Liver (tissue), 8 donors: ENCODE measurements at regions not wholly inside any gene's neighbourhood (a gene's known extent, or its start where the extent isn't known, plus 50 kb on each side); places are given as distances from the start of the nearest gene placed in this dataset.

Experiments
- DNase-seq: peaks from one replicate; pipeline ENCODE4 v3.0.0-alpha.2; 2017; ENCODE audit warnings: low spot score
- H3K27ac ChIP-seq, 2 donors: one replicate each; pipeline ENCODE4 v1.7.0; 2013; ENCODE audit warnings: inconsistent platforms in 2 of 2, low read length in 2 of 2, control low read depth in 1 of 2, low read depth in 1 of 2, mild to moderate bottlenecking in 1 of 2
- H3K27me3 ChIP-seq, 4 donors: one replicate each; pipeline versions ENCODE4 v1.6.1 to v1.7.0; 2013; ENCODE audit warnings: low read length in 3 of 4, inconsistent platforms in 1 of 4, mild to moderate bottlenecking in 1 of 4, moderate library complexity in 1 of 4; ENCODE audit not compliant: control insufficient read depth in 4 of 4, insufficient read depth in 4 of 4
- H3K36me3 ChIP-seq, 4 donors: one replicate each; pipeline versions ENCODE4 v1.6.1 to v1.7.0; 2013; ENCODE audit warnings: low read length in 3 of 4, mild to moderate bottlenecking in 3 of 4, low read depth in 1 of 4, moderate library complexity in 1 of 4; ENCODE audit not compliant: control insufficient read depth in 4 of 4, insufficient read depth in 3 of 4
- H3K4me1 ChIP-seq, 4 donors: one replicate each; pipeline versions ENCODE4 v1.6.1 to v1.7.0; 2013; ENCODE audit warnings: low read length in 3 of 4, mild to moderate bottlenecking in 3 of 4, moderate library complexity in 1 of 4; ENCODE audit not compliant: control insufficient read depth in 4 of 4, insufficient read depth in 4 of 4
- H3K4me3 ChIP-seq, 3 donors: one replicate each; pipeline versions ENCODE4 v1.6.1 to v1.7.0; 2013; ENCODE audit warnings: low read length in 3 of 3, control low read depth in 1 of 3, low read depth in 1 of 3, mild to moderate bottlenecking in 1 of 3
- H3K9ac ChIP-seq, 2 donors: one replicate each; pipeline ENCODE4 v1.7.0; 2013; ENCODE audit warnings: low read length in 2 of 2, mild to moderate bottlenecking in 2 of 2, moderate library complexity in 2 of 2, control low read depth in 1 of 2, low read depth in 1 of 2
- H3K9me3 ChIP-seq, 4 donors: one replicate each; pipeline versions ENCODE4 v1.6.1 to v1.7.0; 2013; ENCODE audit warnings: low read length in 3 of 4; ENCODE audit not compliant: control insufficient read depth in 4 of 4
- EGR1 ChIP-seq, 2 donors: IDR thresholded peaks; 2 replicates each; pipeline ENCODE4 v1.6.1; 2016 to 2018; ENCODE audit warnings: antibody characterized with exemption in 2 of 2, low read depth in 2 of 2
- FOXA1 ChIP-seq: IDR thresholded peaks from 2 replicates; pipeline ENCODE4 v1.6.1; 2016; ENCODE audit warnings: antibody characterized with exemption
- FOXA2 ChIP-seq: IDR thresholded peaks from 2 replicates; pipeline ENCODE4 v1.6.1; 2016; ENCODE audit warnings: antibody characterized with exemption
- GABPA ChIP-seq, 2 donors: IDR thresholded peaks in 1 of 2; conservative IDR thresholded peaks in 1 of 2; 2 replicates each; pipeline ENCODE4 v1.6.1; 2016; ENCODE audit warnings: antibody characterized with exemption in 2 of 2, mild to moderate bottlenecking in 1 of 2, moderate library complexity in 1 of 2
- HNF4A ChIP-seq, 2 donors: conservative IDR thresholded peaks; 2 replicates each; pipeline ENCODE4 v1.6.1; 2016; ENCODE audit warnings: antibody characterized with exemption in 2 of 2, mild to moderate bottlenecking in 2 of 2
- HNF4G ChIP-seq: IDR thresholded peaks from 2 replicates; pipeline ENCODE4 v1.6.1; 2016; ENCODE audit warnings: antibody characterized with exemption
- JUND ChIP-seq, 2 donors: IDR thresholded peaks; 2 replicates each; pipeline ENCODE4 v1.6.1; 2016; ENCODE audit warnings: antibody characterized with exemption in 2 of 2
- NR2F2 ChIP-seq: IDR thresholded peaks from 2 replicates; pipeline ENCODE4 v1.6.1; 2016; ENCODE audit warnings: antibody characterized with exemption
- RAD21 ChIP-seq, 2 donors: IDR thresholded peaks; 2 replicates each; pipeline ENCODE4 v1.6.1; 2016; ENCODE audit warnings: antibody characterized with exemption in 2 of 2, mild to moderate bottlenecking in 2 of 2
- RXRA ChIP-seq, 2 donors: IDR thresholded peaks; 2 replicates each; pipeline ENCODE4 v1.6.1; 2017 to 2018; ENCODE audit warnings: antibody characterized with exemption in 2 of 2, mild to moderate bottlenecking in 1 of 2
- SP1 ChIP-seq: IDR thresholded peaks from 2 replicates; pipeline ENCODE4 v1.6.1; 2018; ENCODE audit warnings: antibody characterized with exemption, mild to moderate bottlenecking
- TAF1 ChIP-seq: conservative IDR thresholded peaks from 2 replicates; pipeline ENCODE4 v1.6.1; 2016; ENCODE audit warnings: antibody characterized with exemption, mild to moderate bottlenecking
- YY1 ChIP-seq: IDR thresholded peaks from 2 replicates; pipeline ENCODE4 v1.6.1; 2016; ENCODE audit warnings: antibody characterized with exemption, mild to moderate bottlenecking
- WGBS: extraction: QIAGEN DNeasy Blood & Tissue Kit; methylation state at CpG from one replicate; pipeline ENCODE4 v1.1.7; 2013; 5-methylcytosine and 5-hydroxymethylcytosine counted together
- TF ChIP-seq, protein P1 (sequence below): fragments of 150-350 bp; IDR thresholded peaks from 2 replicates; pipeline ENCODE4 v1.5.1; 2017; ENCODE audit warnings: improper control_type of control experiment, low read depth, low read length; ENCODE audit not compliant: missing input control
- TF ChIP-seq, protein P2 (sequence below): IDR thresholded peaks from 2 replicates; pipeline ENCODE4 v1.6.1; 2016; ENCODE audit warnings: antibody characterized with exemption
- TF ChIP-seq, protein P3 (sequence below): IDR thresholded peaks from 2 replicates; pipeline ENCODE4 v1.6.1; 2016; ENCODE audit warnings: antibody characterized with exemption
- TF ChIP-seq, protein P4 (sequence below): IDR thresholded peaks from 2 replicates; pipeline ENCODE4 v1.6.1; 2016; ENCODE audit warnings: antibody characterized with exemption
- donor health status: healthy.
- donor health status: healthy.
- donor health status: healthy.
- donor health status: healthy.
- donor health status: healthy.

DNA sequence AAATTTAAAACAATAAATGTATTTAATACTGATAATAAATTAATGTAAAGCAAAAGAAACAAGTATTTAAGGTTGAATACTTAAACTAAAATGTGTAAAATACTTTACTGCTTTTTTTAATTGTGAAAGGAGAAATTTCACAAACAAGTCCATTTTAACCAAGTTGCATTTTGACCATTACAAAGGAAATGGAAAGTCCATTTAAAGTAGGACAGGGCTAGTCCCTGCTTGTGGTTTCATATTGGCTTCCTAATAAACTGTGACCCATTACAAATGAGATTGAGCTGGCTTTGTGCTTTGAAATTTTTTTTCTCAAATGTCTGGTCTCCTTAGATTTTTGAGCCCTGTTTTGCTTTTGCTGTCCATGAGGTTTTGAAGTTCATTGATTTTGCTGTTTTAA is 527.6 kb downstream of the MAFB start:
- no peaks in the 10 kb centered on the region for H3K9me3 ChIP-seq
- no peaks in the 10 kb centered on the region for H3K27me3 ChIP-seq
- H3K9ac ChIP-seq, result no peak overlapping the region
- DNase-seq, result no peak
- no peak overlapping the region for H3K27ac ChIP-seq
- no peaks in the 10 kb centered on the region for H3K36me3 ChIP-seq
- H3K4me1 ChIP-seq, result peaks cover 0 to 8% (median 0%) of the 10 kb centered on the region in 4 donors
- no peak overlapping the region for H3K4me3 ChIP-seq
- TF ChIP-seq GABPA (IDR thresholded peaks at IDR 0.05 in 1 of 2, conservative IDR thresholded peaks at IDR 0.05 in 1 of 2) (no peak), EGR1 (IDR thresholded peaks at IDR 0.05; ENCODE audit: low read depth in 2 of 2) (no peak), RXRA (IDR thresholded peaks at IDR 0.05) (no peak), JUND (IDR thresholded peaks at IDR 0.05) (no peak), SP1 (no peak), RAD21 (IDR thresholded peaks at IDR 0.05) (no peak), TAF1 (no peak), NR2F2 (no peak), FOXA2 (no peak), HNF4G (no peak), YY1 (no peak), FOXA1 (no peak), HNF4A (conservative IDR thresholded peaks at IDR 0.05) (no peak)
- TF ChIP-seq, protein P1, sequence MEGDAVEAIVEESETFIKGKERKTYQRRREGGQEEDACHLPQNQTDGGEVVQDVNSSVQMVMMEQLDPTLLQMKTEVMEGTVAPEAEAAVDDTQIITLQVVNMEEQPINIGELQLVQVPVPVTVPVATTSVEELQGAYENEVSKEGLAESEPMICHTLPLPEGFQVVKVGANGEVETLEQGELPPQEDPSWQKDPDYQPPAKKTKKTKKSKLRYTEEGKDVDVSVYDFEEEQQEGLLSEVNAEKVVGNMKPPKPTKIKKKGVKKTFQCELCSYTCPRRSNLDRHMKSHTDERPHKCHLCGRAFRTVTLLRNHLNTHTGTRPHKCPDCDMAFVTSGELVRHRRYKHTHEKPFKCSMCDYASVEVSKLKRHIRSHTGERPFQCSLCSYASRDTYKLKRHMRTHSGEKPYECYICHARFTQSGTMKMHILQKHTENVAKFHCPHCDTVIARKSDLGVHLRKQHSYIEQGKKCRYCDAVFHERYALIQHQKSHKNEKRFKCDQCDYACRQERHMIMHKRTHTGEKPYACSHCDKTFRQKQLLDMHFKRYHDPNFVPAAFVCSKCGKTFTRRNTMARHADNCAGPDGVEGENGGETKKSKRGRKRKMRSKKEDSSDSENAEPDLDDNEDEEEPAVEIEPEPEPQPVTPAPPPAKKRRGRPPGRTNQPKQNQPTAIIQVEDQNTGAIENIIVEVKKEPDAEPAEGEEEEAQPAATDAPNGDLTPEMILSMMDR, result no peak
- TF ChIP-seq, protein P2, sequence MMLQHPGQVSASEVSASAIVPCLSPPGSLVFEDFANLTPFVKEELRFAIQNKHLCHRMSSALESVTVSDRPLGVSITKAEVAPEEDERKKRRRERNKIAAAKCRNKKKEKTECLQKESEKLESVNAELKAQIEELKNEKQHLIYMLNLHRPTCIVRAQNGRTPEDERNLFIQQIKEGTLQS, result no peak
- TF ChIP-seq, protein P3, sequence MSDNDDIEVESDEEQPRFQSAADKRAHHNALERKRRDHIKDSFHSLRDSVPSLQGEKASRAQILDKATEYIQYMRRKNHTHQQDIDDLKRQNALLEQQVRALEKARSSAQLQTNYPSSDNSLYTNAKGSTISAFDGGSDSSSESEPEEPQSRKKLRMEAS, result no peak
- TF ChIP-seq, protein P4, sequence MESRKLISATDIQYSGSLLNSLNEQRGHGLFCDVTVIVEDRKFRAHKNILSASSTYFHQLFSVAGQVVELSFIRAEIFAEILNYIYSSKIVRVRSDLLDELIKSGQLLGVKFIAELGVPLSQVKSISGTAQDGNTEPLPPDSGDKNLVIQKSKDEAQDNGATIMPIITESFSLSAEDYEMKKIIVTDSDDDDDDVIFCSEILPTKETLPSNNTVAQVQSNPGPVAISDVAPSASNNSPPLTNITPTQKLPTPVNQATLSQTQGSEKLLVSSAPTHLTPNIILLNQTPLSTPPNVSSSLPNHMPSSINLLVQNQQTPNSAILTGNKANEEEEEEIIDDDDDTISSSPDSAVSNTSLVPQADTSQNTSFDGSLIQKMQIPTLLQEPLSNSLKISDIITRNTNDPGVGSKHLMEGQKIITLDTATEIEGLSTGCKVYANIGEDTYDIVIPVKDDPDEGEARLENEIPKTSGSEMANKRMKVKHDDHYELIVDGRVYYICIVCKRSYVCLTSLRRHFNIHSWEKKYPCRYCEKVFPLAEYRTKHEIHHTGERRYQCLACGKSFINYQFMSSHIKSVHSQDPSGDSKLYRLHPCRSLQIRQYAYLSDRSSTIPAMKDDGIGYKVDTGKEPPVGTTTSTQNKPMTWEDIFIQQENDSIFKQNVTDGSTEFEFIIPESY, result no peak

DNA sequence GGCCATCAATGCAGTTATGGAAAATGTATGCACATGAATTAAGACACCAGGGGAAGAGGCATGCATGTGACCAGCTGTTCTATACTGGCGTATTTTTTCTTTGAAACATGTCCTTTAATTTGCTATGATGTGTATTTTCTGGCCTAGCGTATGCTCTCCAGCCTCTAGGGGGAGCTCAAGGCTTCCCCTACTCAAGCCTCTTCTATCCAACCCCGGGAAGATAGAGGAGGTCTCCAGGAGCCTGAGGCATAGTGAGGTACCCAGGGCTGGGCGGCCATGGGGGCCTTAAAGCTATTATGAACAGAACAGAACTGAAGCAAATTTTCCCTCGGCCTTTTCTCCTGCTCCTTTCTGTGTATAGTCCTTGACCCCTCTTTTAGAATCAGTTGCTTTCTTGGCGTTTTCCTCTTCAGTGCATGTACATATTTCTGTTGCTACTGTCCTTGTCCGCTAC is 528.9 kb downstream of the MAFB start:
- H3K9ac ChIP-seq, result no peak overlapping the region
- TF ChIP-seq FOXA2 (no peak), RAD21 (IDR thresholded peaks at IDR 0.05) (peak; percentile 81 to 85)
- TF ChIP-seq, protein P1, result peak; percentile 64
- H3K9me3 ChIP-seq, result no peaks in the 10 kb centered on the region
- WGBS, result 60% methylated on average over 7 of the region's 7 CpGs
- peak; percentile 36 for DNase-seq
- no peak overlapping the region for H3K4me3 ChIP-seq
- no peaks in the 10 kb centered on the region for H3K36me3 ChIP-seq
- no peaks in the 10 kb centered on the region for H3K27me3 ChIP-seq
- H3K27ac ChIP-seq, result no peak overlapping the region
- peaks cover 0 to 11% (median 0%) of the 10 kb centered on the region in 4 donors for H3K4me1 ChIP-seq
